A673 (cell line): ENCODE measurements at regions not wholly inside any gene's neighbourhood (a gene's known extent, or its start where the extent isn't known, plus 50 kb on each side); places are given as distances from the start of the nearest gene placed in this dataset.

Source experiments
- CTCF ChIP-seq: fragments of 300-800, 200-600 bp; sonication (generic); conservative IDR thresholded peaks from 2 replicates; pipeline ENCODE4 v1.5.1; 2017; ENCODE audit warnings: low read depth, mild to moderate bottlenecking, antibody characterized with exemption, low read length, moderate library complexity, mixed read lengths
- EZH2 ChIP-seq: fragments of 200-600 bp; sonication (generic); IDR thresholded peaks from 2 replicates; pipeline ENCODE4 v1.6.1; 2017; ENCODE audit warnings: borderline replicate concordance, low read depth, mild to moderate bottlenecking, mixed read lengths, antibody characterized with exemption, low read length; ENCODE audit not compliant: poor library complexity, severe bottlenecking

- TF ChIP-seq CTCF (no peak), EZH2 (no peak)
These were observed 479.1 kb downstream of the SOX11 start for GRCh38 chr2:6171294-6171693.
